PC-9 (cell line): ENCODE measurements at regions not wholly inside any gene's neighbourhood (a gene's known extent, or its start where the extent isn't known, plus 50 kb on each side); places are given as distances from the start of the nearest gene placed in this dataset.

Experiments
- BruUV-seq: library from RNA; stranded (reverse); fragments of 400-500 nt; replicated peaks from 2 replicates; lab custom pipeline; 2021; lab: Mats Ljungman, UMichigan
- CTCF ChIA-PET: fragments of 300-600 bp; sonication (Branson Sonifier 250); formaldehyde crosslinking; loops from one replicate; lab custom pipeline; 2022; ENCODE audit warnings: antibody characterized with exemption; lab: Charles Lee
- POLR2A ChIA-PET: fragments of 300-600 bp; sonication (Branson Sonifier 250); formaldehyde crosslinking; loops from one replicate; lab custom pipeline; 2022; ENCODE audit warnings: antibody characterized with exemption; ENCODE audit not compliant: unreplicated experiment; lab: Charles Lee
- DNase-seq, 2 experiments: peaks; one replicate each; pipeline versions ENCODE4 v3.0.0 to v3.0.0-alpha.2; 2015 to 2022; ENCODE audit warnings: mixed read lengths in 1 of 2
- H2AFZ ChIP-seq: fragments of 200-600 bp; sonication (generic); 2 replicates; pipeline ENCODE4 v1.8.1; 2017; ENCODE audit warnings: antibody characterized with exemption
- H3F3A ChIP-seq: fragments of 200-600 bp; sonication (generic); 2 replicates; pipeline ENCODE4 v1.8.1; 2017; ENCODE audit warnings: antibody characterized with exemption, mild to moderate bottlenecking, low read depth; ENCODE audit not compliant: insufficient read depth
- H3K27ac ChIP-seq: fragments of 200-600 bp; sonication (generic); 2 replicates; pipeline ENCODE4 v1.6.1; 2016; ENCODE audit warnings: mixed run types
- H3K27me3 ChIP-seq: fragments of 200-600 bp; sonication (generic); 2 replicates; pipeline ENCODE4 v1.6.1; 2016; ENCODE audit warnings: low read depth, mixed run types; ENCODE audit not compliant: insufficient read depth
- H3K36me3 ChIP-seq: fragments of 200-600 bp; sonication (generic); 2 replicates; pipeline ENCODE4 v1.6.1; 2016; ENCODE audit warnings: low read depth, mixed run types
- H3K4me1 ChIP-seq: fragments of 200-600 bp; sonication (generic); replicated peaks from 2 replicates; pipeline ENCODE4 v1.6.1; 2016; ENCODE audit warnings: mixed run types; ENCODE audit not compliant: insufficient read depth
- H3K4me2 ChIP-seq: fragments of 200-600 bp; sonication (generic); 2 replicates; pipeline ENCODE4 v1.6.1; 2017; ENCODE audit warnings: mixed run types
- H3K4me3 ChIP-seq: fragments of 200-600 bp; sonication (generic); 2 replicates; pipeline ENCODE4 v1.6.1; 2016; ENCODE audit warnings: mixed run types
- H3K79me2 ChIP-seq: fragments of 200-600 bp; sonication (generic); 2 replicates; pipeline ENCODE4 v1.6.1; 2017; ENCODE audit warnings: low read depth, mixed run types
- H3K9me2 ChIP-seq: fragments of 200-600 bp; sonication (generic); 2 replicates; pipeline ENCODE4 v1.8.1; 2017; ENCODE audit warnings: mild to moderate bottlenecking; ENCODE audit not compliant: insufficient read depth
- H3K9me3 ChIP-seq: fragments of 200-600 bp; sonication (generic); 2 replicates; pipeline ENCODE4 v1.8.1; 2016; ENCODE audit warnings: low read depth; ENCODE audit not compliant: insufficient read depth
- H4K20me1 ChIP-seq: fragments of 200-600 bp; sonication (generic); 2 replicates; pipeline ENCODE4 v1.8.1; 2017; ENCODE audit not compliant: insufficient read depth
- EZH2 ChIP-seq: fragments of 200-600 bp; sonication (generic); IDR thresholded peaks from 2 replicates; pipeline ENCODE4 v1.8.0; 2017; ENCODE audit warnings: antibody characterized with exemption, low read depth
- intact Hi-C: fragments of 100-400 bp; cut with micrococcal nuclease; formaldehyde crosslinking; loops from one replicate; pipeline ENCODE4 v1.10.0; 2022; ENCODE audit not compliant: unreplicated experiment
- TF ChIP-seq, protein P1 (sequence below): fragments of 200-600 bp; sonication (generic); conservative IDR thresholded peaks from 2 replicates; pipeline ENCODE4 v1.6.1; 2017; ENCODE audit warnings: mixed run types, antibody characterized with exemption, mild to moderate bottlenecking, moderate library complexity

- Histone ChIP-seq H3K4me2 (no peak overlapping the region), H3K79me2 (no peaks in the 10 kb centered on the region), H3K27me3 (no peaks in the 10 kb centered on the region), H3K4me1 (no peaks in the 10 kb centered on the region), H3K4me3 (no peak overlapping the region), H2AFZ (no peak overlapping the region), H3F3A (no peaks in the 10 kb centered on the region), H3K36me3 (no peaks in the 10 kb centered on the region), H3K9me3 (no peaks in the 10 kb centered on the region), H3K27ac (no peak overlapping the region), H4K20me1 (no peaks in the 10 kb centered on the region), H3K9me2 (no peaks in the 10 kb centered on the region; the same call in 1 of the 2 replicates)
- intact Hi-C loops, result no loop called here
- BruUV-seq, result no TSS peak
- POLR2A ChIA-PET, result no interaction called here
- DNase-seq, result no peak
- no peak for TF ChIP-seq EZH2
- TF ChIP-seq, protein P1, sequence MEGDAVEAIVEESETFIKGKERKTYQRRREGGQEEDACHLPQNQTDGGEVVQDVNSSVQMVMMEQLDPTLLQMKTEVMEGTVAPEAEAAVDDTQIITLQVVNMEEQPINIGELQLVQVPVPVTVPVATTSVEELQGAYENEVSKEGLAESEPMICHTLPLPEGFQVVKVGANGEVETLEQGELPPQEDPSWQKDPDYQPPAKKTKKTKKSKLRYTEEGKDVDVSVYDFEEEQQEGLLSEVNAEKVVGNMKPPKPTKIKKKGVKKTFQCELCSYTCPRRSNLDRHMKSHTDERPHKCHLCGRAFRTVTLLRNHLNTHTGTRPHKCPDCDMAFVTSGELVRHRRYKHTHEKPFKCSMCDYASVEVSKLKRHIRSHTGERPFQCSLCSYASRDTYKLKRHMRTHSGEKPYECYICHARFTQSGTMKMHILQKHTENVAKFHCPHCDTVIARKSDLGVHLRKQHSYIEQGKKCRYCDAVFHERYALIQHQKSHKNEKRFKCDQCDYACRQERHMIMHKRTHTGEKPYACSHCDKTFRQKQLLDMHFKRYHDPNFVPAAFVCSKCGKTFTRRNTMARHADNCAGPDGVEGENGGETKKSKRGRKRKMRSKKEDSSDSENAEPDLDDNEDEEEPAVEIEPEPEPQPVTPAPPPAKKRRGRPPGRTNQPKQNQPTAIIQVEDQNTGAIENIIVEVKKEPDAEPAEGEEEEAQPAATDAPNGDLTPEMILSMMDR, result no peak
- CTCF ChIA-PET, result no interaction called here
Observed at GRCh38 chr11:57047610-57048009, 58.9 kb downstream of the OR5AK2 start.

DNA sequence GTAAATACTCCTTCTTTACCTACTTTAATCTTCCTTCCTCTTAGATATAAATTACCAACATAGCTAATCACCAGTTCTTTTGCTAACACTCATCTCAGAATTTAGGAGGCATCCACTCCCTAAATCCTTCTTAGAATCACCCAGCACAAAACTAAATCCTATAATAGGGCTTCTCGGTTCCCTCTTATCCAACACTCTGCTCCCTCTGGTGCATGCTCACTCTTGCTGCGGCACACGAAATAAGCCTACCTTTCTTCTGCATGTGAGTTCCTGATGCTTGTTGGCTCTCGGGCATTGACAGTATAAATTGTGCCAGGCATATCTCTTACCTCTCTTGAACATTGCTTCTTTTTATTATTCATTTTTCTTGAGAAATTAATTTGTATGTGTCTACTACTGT is 61.0 kb downstream of the OR5AK2 start:
- POLR2A ChIA-PET, result no interaction called here
- intact Hi-C loops, result no loop called here
- Histone ChIP-seq H3K4me2 (no peak overlapping the region), H3K79me2 (no peaks in the 10 kb centered on the region), H3K27ac (no peak overlapping the region), H3K9me2 (no peaks in the 10 kb centered on the region), H4K20me1 (no peaks in the 10 kb centered on the region), H2AFZ (no peak overlapping the region), H3K4me3 (no peak overlapping the region), H3K4me1 (no peaks in the 10 kb centered on the region), H3K36me3 (no peaks in the 10 kb centered on the region), H3F3A (no peaks in the 10 kb centered on the region), H3K9me3 (no peaks in the 10 kb centered on the region), H3K27me3 (no peaks in the 10 kb centered on the region)
- TF ChIP-seq EZH2, result no peak
- TF ChIP-seq, protein P1, result no peak
- DNase-seq, result no peak
- CTCF ChIA-PET, result no interaction called here
- BruUV-seq, result no TSS peak

- H3K4me1 ChIP-seq, result no peaks in the 10 kb centered on the region
- H3K9me2 ChIP-seq, result no peaks in the 10 kb centered on the region
- H3K4me2 ChIP-seq, result no peak overlapping the region
- no peak overlapping the region for H3K27ac ChIP-seq
- H3F3A ChIP-seq, result no peaks in the 10 kb centered on the region
- no peaks in the 10 kb centered on the region for H4K20me1 ChIP-seq
- H3K27me3 ChIP-seq, result no peaks in the 10 kb centered on the region
- CTCF ChIA-PET, result no interaction called here
- H2AFZ ChIP-seq, result no peak overlapping the region
- H3K9me3 ChIP-seq, result no peaks in the 10 kb centered on the region
- DNase-seq, result no peak
- no peaks in the 10 kb centered on the region for H3K36me3 ChIP-seq
- TF ChIP-seq EZH2, result no peak
- TF ChIP-seq, protein P1, result no peak
- H3K4me3 ChIP-seq, result no peak overlapping the region
- no TSS peak for BruUV-seq
- intact Hi-C loops, result no loop called here
- POLR2A ChIA-PET, result no interaction called here
- no peaks in the 10 kb centered on the region for H3K79me2 ChIP-seq
Observed at GRCh38 chr11:57054817-57055216, 66.1 kb downstream of the OR5AK2 start.
